Panc1 (cell line): ENCODE measurements at regions not wholly inside any gene's neighbourhood (a gene's known extent, or its start where the extent isn't known, plus 50 kb on each side); places are given as distances from the start of the nearest gene placed in this dataset.

ENCODE experiments used
- POLR2AphosphoS5 ChIP-seq: IDR thresholded peaks from 2 replicates; pipeline ENCODE4 v1.6.1; 2012; ENCODE audit warnings: mild to moderate bottlenecking, low read depth, low read length, moderate library complexity
- SIN3A ChIP-seq: IDR thresholded peaks from 2 replicates; pipeline ENCODE4 v1.6.1; 2012; ENCODE audit warnings: low read depth, mild to moderate bottlenecking, low read length, moderate library complexity, borderline replicate concordance; ENCODE audit not compliant: insufficient read depth
- TCF7L2 ChIP-seq: IDR thresholded peaks from 2 replicates; pipeline ENCODE4 v1.6.1; 2011; ENCODE audit warnings: mild to moderate bottlenecking, low read depth, low read length, inconsistent platforms
- TF ChIP-seq, protein P1 (sequence below): fragments of 450-650 bp; IDR thresholded peaks from 2 replicates; pipeline ENCODE4 v1.5.1; 2017; ENCODE audit warnings: mild to moderate bottlenecking
- TF ChIP-seq, protein P2 (sequence below), 2 experiments: IDR thresholded peaks; 2 replicates each; pipeline ENCODE4 v1.6.1; 2011 to 2012; ENCODE audit warnings: low read depth in 2 of 2, control low read depth in 1 of 2, low read length in 1 of 2, mild to moderate bottlenecking in 1 of 2, moderate library complexity in 1 of 2; ENCODE audit not compliant: insufficient read depth in 1 of 2

DNA sequence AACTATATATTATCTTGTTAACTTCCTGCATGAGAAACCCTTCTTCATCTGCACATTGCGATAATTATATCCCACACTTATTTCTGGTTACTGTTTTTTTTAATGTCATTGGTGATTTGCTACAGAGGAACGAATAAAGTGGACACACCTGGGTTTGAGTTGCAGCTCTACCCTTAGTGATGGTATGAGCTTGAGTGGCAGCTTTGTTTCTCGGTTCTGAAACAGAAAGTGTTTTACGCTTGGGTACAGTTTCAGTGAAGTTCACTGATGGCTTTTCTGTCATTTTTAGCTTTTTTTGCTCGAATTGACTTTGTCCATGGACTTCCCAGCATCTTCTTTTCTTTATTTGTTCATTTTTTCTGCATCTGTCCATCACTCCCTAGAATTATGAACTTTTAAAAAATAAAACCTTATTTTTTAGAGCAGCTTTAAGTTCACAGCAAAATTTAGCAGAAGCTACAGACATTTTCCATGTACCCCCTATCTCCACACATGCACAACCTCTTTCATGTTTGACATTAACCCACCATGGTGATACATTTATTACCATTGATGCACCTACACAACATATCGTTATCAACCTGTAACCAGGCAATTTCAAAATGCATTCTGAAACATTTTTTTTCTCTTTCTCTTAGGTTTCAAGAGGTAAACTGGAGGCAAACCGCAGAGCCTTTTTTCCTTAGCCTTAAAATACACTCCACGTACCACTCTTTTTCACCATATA is 1041.6 kb upstream of the PRKX start:
- TF ChIP-seq, protein P1, sequence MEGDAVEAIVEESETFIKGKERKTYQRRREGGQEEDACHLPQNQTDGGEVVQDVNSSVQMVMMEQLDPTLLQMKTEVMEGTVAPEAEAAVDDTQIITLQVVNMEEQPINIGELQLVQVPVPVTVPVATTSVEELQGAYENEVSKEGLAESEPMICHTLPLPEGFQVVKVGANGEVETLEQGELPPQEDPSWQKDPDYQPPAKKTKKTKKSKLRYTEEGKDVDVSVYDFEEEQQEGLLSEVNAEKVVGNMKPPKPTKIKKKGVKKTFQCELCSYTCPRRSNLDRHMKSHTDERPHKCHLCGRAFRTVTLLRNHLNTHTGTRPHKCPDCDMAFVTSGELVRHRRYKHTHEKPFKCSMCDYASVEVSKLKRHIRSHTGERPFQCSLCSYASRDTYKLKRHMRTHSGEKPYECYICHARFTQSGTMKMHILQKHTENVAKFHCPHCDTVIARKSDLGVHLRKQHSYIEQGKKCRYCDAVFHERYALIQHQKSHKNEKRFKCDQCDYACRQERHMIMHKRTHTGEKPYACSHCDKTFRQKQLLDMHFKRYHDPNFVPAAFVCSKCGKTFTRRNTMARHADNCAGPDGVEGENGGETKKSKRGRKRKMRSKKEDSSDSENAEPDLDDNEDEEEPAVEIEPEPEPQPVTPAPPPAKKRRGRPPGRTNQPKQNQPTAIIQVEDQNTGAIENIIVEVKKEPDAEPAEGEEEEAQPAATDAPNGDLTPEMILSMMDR = no peak
- TF ChIP-seq, protein P2, sequence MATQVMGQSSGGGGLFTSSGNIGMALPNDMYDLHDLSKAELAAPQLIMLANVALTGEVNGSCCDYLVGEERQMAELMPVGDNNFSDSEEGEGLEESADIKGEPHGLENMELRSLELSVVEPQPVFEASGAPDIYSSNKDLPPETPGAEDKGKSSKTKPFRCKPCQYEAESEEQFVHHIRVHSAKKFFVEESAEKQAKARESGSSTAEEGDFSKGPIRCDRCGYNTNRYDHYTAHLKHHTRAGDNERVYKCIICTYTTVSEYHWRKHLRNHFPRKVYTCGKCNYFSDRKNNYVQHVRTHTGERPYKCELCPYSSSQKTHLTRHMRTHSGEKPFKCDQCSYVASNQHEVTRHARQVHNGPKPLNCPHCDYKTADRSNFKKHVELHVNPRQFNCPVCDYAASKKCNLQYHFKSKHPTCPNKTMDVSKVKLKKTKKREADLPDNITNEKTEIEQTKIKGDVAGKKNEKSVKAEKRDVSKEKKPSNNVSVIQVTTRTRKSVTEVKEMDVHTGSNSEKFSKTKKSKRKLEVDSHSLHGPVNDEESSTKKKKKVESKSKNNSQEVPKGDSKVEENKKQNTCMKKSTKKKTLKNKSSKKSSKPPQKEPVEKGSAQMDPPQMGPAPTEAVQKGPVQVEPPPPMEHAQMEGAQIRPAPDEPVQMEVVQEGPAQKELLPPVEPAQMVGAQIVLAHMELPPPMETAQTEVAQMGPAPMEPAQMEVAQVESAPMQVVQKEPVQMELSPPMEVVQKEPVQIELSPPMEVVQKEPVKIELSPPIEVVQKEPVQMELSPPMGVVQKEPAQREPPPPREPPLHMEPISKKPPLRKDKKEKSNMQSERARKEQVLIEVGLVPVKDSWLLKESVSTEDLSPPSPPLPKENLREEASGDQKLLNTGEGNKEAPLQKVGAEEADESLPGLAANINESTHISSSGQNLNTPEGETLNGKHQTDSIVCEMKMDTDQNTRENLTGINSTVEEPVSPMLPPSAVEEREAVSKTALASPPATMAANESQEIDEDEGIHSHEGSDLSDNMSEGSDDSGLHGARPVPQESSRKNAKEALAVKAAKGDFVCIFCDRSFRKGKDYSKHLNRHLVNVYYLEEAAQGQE (IDR thresholded peaks at IDR 0.05; ENCODE audit: insufficient read depth in 1 of 2, low read depth in 2 of 2, low read length in 1 of 2) = no peak
- TF ChIP-seq TCF7L2 = no peak
- TF ChIP-seq POLR2AphosphoS5 = no peak
- TF ChIP-seq SIN3A = no peak
